ENCODE measurements at regions not wholly inside any gene's neighbourhood (a gene's known extent, or its start where the extent isn't known, plus 50 kb on each side); places are given as distances from the start of the nearest gene placed in this dataset.

GRCh38 chr16:85377388-85378144 lies 235.6 kb upstream of the GSE1 start:
- TF ChIP-seq POLR2AphosphoS5 (IDR thresholded peaks at IDR 0.05; ENCODE audit: low read depth, low read length): no peak
- no peak for TF ChIP-seq REST (IDR thresholded peaks at IDR 0.05; ENCODE audit: insufficient read depth in 1 of 2, low read depth in 2 of 2, low read length in 2 of 2)
- no peak for TF ChIP-seq TAF1 (IDR thresholded peaks at IDR 0.05; ENCODE audit: borderline replicate concordance, insufficient read depth, low read length)
- no peak for TF ChIP-seq FOXP2 (optimal IDR thresholded peaks at IDR 0.05; ENCODE audit: borderline replicate concordance, extremely low read depth, extremely low read length, insufficient read depth)
- no peak for TF ChIP-seq SIN3A (IDR thresholded peaks at IDR 0.05; ENCODE audit: borderline replicate concordance, insufficient read depth, low read length)
